Endodermal cell (in vitro differentiated cells): ENCODE measurements at regions not wholly inside any gene's neighbourhood (a gene's known extent, or its start where the extent isn't known, plus 50 kb on each side); places are given as distances from the start of the nearest gene placed in this dataset.
"Not testable (repeated sequence)": the region's sequence is repeated elsewhere in the genome, so short reads cannot be mapped to it uniquely, and the experiment has no call there.

Source experiments
- DNase-seq: peaks from one replicate; pipeline ENCODE4 v3.0.0-alpha.2; 2017
- H3K27ac ChIP-seq: 2 replicates; pipeline ENCODE4 v1.5.1; 2013; ENCODE audit warnings: mild to moderate bottlenecking, low read depth, low read length, moderate library complexity
- H3K27me3 ChIP-seq: 2 replicates; pipeline ENCODE4 v1.6.1; 2013; ENCODE audit warnings: mild to moderate bottlenecking, low read length, moderate library complexity; ENCODE audit not compliant: insufficient read depth, control insufficient read depth, poor library complexity, severe bottlenecking
- H3K36me3 ChIP-seq: 2 replicates; pipeline ENCODE4 v1.7.0; 2013; ENCODE audit warnings: mild to moderate bottlenecking, low read length, moderate library complexity; ENCODE audit not compliant: control insufficient read depth, insufficient read depth
- H3K4me1 ChIP-seq: one replicate; pipeline ENCODE4 v1.7.0; 2013; ENCODE audit warnings: low read length; ENCODE audit not compliant: control insufficient read depth, insufficient read depth
- H3K4me3 ChIP-seq: 2 replicates; pipeline ENCODE4 v1.5.1; 2013; ENCODE audit warnings: mild to moderate bottlenecking, low read length, moderate library complexity
- H3K9ac ChIP-seq: 2 replicates; pipeline ENCODE4 v1.6.1; 2013; ENCODE audit warnings: mild to moderate bottlenecking, low read length, moderate library complexity; ENCODE audit not compliant: poor library complexity, severe bottlenecking; ENCODE audit errors: extremely low read depth
- H3K9me3 ChIP-seq: 2 replicates; pipeline ENCODE4 v1.6.1; 2013; ENCODE audit warnings: mild to moderate bottlenecking, low read length, moderate library complexity; ENCODE audit not compliant: control insufficient read depth
- H3K27ac Mint-ChIP-seq: 2 replicates; pipeline ENCODE4 v1.8.0; 2020; ENCODE audit warnings: mixed read lengths
- H3K27me3 Mint-ChIP-seq: 2 replicates; pipeline ENCODE4 v1.8.0; 2021; ENCODE audit warnings: mild to moderate bottlenecking, mixed read lengths; ENCODE audit not compliant: insufficient read depth
- H3K36me3 Mint-ChIP-seq: 2 replicates; pipeline ENCODE4 v1.8.0; 2020; ENCODE audit warnings: low read depth, mixed read lengths
- H3K4me1 Mint-ChIP-seq: 2 replicates; pipeline ENCODE4 v1.8.0; 2020; ENCODE audit warnings: mixed read lengths
- H3K4me3 Mint-ChIP-seq: 2 replicates; pipeline ENCODE4 v1.8.0; 2020; ENCODE audit warnings: mild to moderate bottlenecking, moderate library complexity, mixed read lengths
- H3K9me3 Mint-ChIP-seq: 2 replicates; pipeline ENCODE4 v1.8.0; 2020; ENCODE audit warnings: mild to moderate bottlenecking, mixed read lengths
- WGBS, 2 experiments: methylation state at CpG; one replicate each; pipeline versions ENCODE4 v1.1.5 to v1.1.7; 2013; ENCODE audit warnings: missing lambda C conversion rate in 2 of 2, mixed read lengths in 1 of 2; ENCODE audit not compliant: insufficient coverage in 1 of 2, insufficient read length in 1 of 2; 5-methylcytosine and 5-hydroxymethylcytosine counted together

GRCh38 chr4:3956165-3956867 is 190.1 kb downstream of the ADRA2C start:
- peak; percentile 43 for DNase-seq
- WGBS, 2 experiments, result 0 to 12% methylated on average over 4 to 33 of the region's 38 CpGs
- not testable (repeated sequence) for H3K9me3 Mint-ChIP-seq, H3K27ac Mint-ChIP-seq, H3K9ac ChIP-seq, H3K36me3 Mint-ChIP-seq, H3K27me3 ChIP-seq, H3K36me3 ChIP-seq, H3K27ac ChIP-seq, H3K4me1 ChIP-seq, H3K9me3 ChIP-seq
- peak overlapping the region; percentile 82 for H3K4me3 Mint-ChIP-seq
- H3K4me3 ChIP-seq, result peak overlapping the region; percentile 49
- peaks cover 10% of the 10 kb centered on the region for H3K27me3 Mint-ChIP-seq
- peaks cover 13% of the 10 kb centered on the region for H3K4me1 Mint-ChIP-seq

- not testable (repeated sequence) for H3K36me3 Mint-ChIP-seq, H3K4me1 ChIP-seq, H3K4me3 Mint-ChIP-seq, H3K36me3 ChIP-seq, H3K27me3 ChIP-seq, H3K4me3 ChIP-seq, H3K27ac ChIP-seq, H3K27ac Mint-ChIP-seq, H3K9me3 Mint-ChIP-seq, H3K9ac ChIP-seq, H3K4me1 Mint-ChIP-seq, H3K9me3 ChIP-seq
- WGBS, 2 experiments, result 94 to 100% methylated on average over 1 to 8 of the region's 10 CpGs
- peak; percentile 23 for DNase-seq
- H3K27me3 Mint-ChIP-seq, result peaks cover 10% of the 10 kb centered on the region
Observed at GRCh38 chr4:3961091-3961672, 195.0 kb downstream of the ADRA2C start.

- not testable (repeated sequence) for H3K27me3 Mint-ChIP-seq, H3K4me3 ChIP-seq, H3K4me3 Mint-ChIP-seq, H3K36me3 ChIP-seq, H3K27ac ChIP-seq, H3K4me1 Mint-ChIP-seq, H3K9ac ChIP-seq, H3K36me3 Mint-ChIP-seq, H3K4me1 ChIP-seq, H3K27me3 ChIP-seq, H3K27ac Mint-ChIP-seq, H3K9me3 ChIP-seq, H3K9me3 Mint-ChIP-seq, DNase-seq
- 92 to 93% methylated on average over 10 to 24 of the region's 24 CpGs for WGBS, 2 experiments
Observed at GRCh38 chr4:3964572-3965278, 198.5 kb downstream of the ADRA2C start.

- not testable (repeated sequence) for H3K36me3 ChIP-seq, H3K4me3 ChIP-seq, H3K27ac ChIP-seq, H3K9me3 Mint-ChIP-seq, H3K4me3 Mint-ChIP-seq, H3K27ac Mint-ChIP-seq, H3K4me1 Mint-ChIP-seq, DNase-seq, H3K4me1 ChIP-seq, H3K9me3 ChIP-seq, H3K36me3 Mint-ChIP-seq, H3K27me3 Mint-ChIP-seq, H3K9ac ChIP-seq, H3K27me3 ChIP-seq
- 93 to 96% methylated on average over 2 to 14 of the region's 14 CpGs for WGBS, 2 experiments
Observed at GRCh38 chr4:3967204-3967603, 201.0 kb downstream of the ADRA2C start.

GRCh38 chr4:3972626-3973025 is 206.4 kb downstream of the ADRA2C start:
- H3K9me3 ChIP-seq, H3K27me3 Mint-ChIP-seq, H3K4me3 Mint-ChIP-seq, H3K36me3 ChIP-seq, DNase-seq, H3K27ac ChIP-seq, H3K27me3 ChIP-seq, H3K4me3 ChIP-seq, H3K4me1 ChIP-seq, H3K36me3 Mint-ChIP-seq, H3K9ac ChIP-seq, H3K4me1 Mint-ChIP-seq: not testable (repeated sequence)
- Mint-ChIP-seq H3K9me3 (peaks cover 12% of the 10 kb centered on the region), H3K27ac (peak overlapping the region; percentile 39)
- WGBS, 2 experiments, result 45 to 54% methylated on average over 2 of the region's 2 CpGs

GRCh38 chr4:3973581-3974200 is 207.5 kb downstream of the ADRA2C start:
- Mint-ChIP-seq H3K9me3 (peaks cover 12% of the 10 kb centered on the region), H3K27me3 (peaks cover 12% of the 10 kb centered on the region)
- not testable (repeated sequence) for H3K4me1 ChIP-seq, H3K4me3 Mint-ChIP-seq, H3K36me3 Mint-ChIP-seq, H3K27me3 ChIP-seq, H3K27ac Mint-ChIP-seq, H3K36me3 ChIP-seq, DNase-seq, H3K4me3 ChIP-seq, H3K4me1 Mint-ChIP-seq, H3K27ac ChIP-seq, H3K9me3 ChIP-seq, H3K9ac ChIP-seq
- WGBS, 2 experiments, result 87 to 90% methylated on average over 2 to 16 of the region's 18 CpGs
